HCT116 (cell line): ENCODE measurements at regions not wholly inside any gene's neighbourhood (a gene's known extent, or its start where the extent isn't known, plus 50 kb on each side); places are given as distances from the start of the nearest gene placed in this dataset.

ENCODE experiments used
- EZH2 ChIP-seq: fragments of 200-600 bp; sonication (generic); IDR thresholded peaks from 2 replicates; pipeline ENCODE4 v1.6.1; 2017; ENCODE audit warnings: antibody characterized with exemption, mixed run types
- MAX ChIP-seq: IDR thresholded peaks from 2 replicates; pipeline ENCODE4 v1.6.1; 2012
- POLR2A ChIP-seq: IDR thresholded peaks from 2 replicates; pipeline ENCODE4 v1.7.0; 2011; ENCODE audit warnings: borderline replicate concordance; ENCODE audit not compliant: insufficient read depth, insufficient read length; ENCODE audit errors: extremely low read depth
- POLR2AphosphoS5 ChIP-seq: IDR thresholded peaks from 2 replicates; pipeline ENCODE4 v1.6.1; 2011; ENCODE audit warnings: mild to moderate bottlenecking, low read depth, low read length, moderate library complexity
- RAD21 ChIP-seq: IDR thresholded peaks from 2 replicates; pipeline ENCODE4 v1.6.1; 2012; ENCODE audit warnings: low read depth, mild to moderate bottlenecking
- SP1 ChIP-seq: IDR thresholded peaks from 2 replicates; pipeline ENCODE4 v1.6.1; 2012; ENCODE audit warnings: low read depth
- YY1 ChIP-seq: IDR thresholded peaks from 2 replicates; pipeline ENCODE4 v1.6.1; 2011; ENCODE audit warnings: low read length, low read depth, moderate library complexity, mild to moderate bottlenecking; ENCODE audit not compliant: insufficient replicate concordance; ENCODE audit errors: extremely low read depth
- ZBTB33 ChIP-seq: IDR thresholded peaks from 2 replicates; pipeline ENCODE4 v1.6.1; 2011; ENCODE audit warnings: mild to moderate bottlenecking, low read length, moderate library complexity; ENCODE audit not compliant: insufficient replicate concordance; ENCODE audit errors: extremely low read depth
- ZNF274 ChIP-seq: fragments of 200-500 bp; sonication (Bioruptor generic); IDR thresholded peaks from 2 replicates; pipeline ENCODE4 v1.6.1; 2014; ENCODE audit warnings: mild to moderate bottlenecking, low read depth, low read length, inconsistent platforms
- TF ChIP-seq, protein P1 (sequence below): IDR thresholded peaks from 2 replicates; pipeline ENCODE4 v1.6.1; 2012
- TF ChIP-seq, protein P2 (sequence below), 3 experiments: fragments of 200-600 bp in 1 of 3; sonication (generic) in 1 of 3; IDR thresholded peaks in 2 of 3; conservative IDR thresholded peaks in 1 of 3; 2 replicates each; pipeline ENCODE4 v1.5.1; 2012 to 2017; ENCODE audit warnings: low read depth in 2 of 3, low read length in 2 of 3, antibody characterized with exemption in 1 of 3, borderline replicate concordance in 1 of 3, control low read depth in 1 of 3, mild to moderate bottlenecking in 1 of 3, mixed read lengths in 1 of 3, mixed run types in 1 of 3, moderate library complexity in 1 of 3; ENCODE audit not compliant: insufficient read depth in 1 of 3
- TF ChIP-seq, protein P3 (sequence below): IDR thresholded peaks from 2 replicates; pipeline ENCODE4 v1.6.1; 2012; ENCODE audit warnings: low read depth

- TF ChIP-seq, protein P1, sequence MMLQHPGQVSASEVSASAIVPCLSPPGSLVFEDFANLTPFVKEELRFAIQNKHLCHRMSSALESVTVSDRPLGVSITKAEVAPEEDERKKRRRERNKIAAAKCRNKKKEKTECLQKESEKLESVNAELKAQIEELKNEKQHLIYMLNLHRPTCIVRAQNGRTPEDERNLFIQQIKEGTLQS, result no peak
- TF ChIP-seq POLR2AphosphoS5, result no peak
- no peak for TF ChIP-seq EZH2
- TF ChIP-seq SP1, result no peak
- TF ChIP-seq, protein P2, sequence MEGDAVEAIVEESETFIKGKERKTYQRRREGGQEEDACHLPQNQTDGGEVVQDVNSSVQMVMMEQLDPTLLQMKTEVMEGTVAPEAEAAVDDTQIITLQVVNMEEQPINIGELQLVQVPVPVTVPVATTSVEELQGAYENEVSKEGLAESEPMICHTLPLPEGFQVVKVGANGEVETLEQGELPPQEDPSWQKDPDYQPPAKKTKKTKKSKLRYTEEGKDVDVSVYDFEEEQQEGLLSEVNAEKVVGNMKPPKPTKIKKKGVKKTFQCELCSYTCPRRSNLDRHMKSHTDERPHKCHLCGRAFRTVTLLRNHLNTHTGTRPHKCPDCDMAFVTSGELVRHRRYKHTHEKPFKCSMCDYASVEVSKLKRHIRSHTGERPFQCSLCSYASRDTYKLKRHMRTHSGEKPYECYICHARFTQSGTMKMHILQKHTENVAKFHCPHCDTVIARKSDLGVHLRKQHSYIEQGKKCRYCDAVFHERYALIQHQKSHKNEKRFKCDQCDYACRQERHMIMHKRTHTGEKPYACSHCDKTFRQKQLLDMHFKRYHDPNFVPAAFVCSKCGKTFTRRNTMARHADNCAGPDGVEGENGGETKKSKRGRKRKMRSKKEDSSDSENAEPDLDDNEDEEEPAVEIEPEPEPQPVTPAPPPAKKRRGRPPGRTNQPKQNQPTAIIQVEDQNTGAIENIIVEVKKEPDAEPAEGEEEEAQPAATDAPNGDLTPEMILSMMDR (IDR thresholded peaks at IDR 0.05 in 2 of 3, conservative IDR thresholded peaks at IDR 0.05 in 1 of 3; ENCODE audit: borderline replicate concordance in 1 of 3, insufficient read depth in 1 of 3, low read depth in 2 of 3, low read length in 2 of 3), result no peak
- TF ChIP-seq MAX, result no peak
- no peak for TF ChIP-seq RAD21
- TF ChIP-seq ZBTB33, result no peak
- TF ChIP-seq POLR2A, result no peak
- TF ChIP-seq, protein P3, sequence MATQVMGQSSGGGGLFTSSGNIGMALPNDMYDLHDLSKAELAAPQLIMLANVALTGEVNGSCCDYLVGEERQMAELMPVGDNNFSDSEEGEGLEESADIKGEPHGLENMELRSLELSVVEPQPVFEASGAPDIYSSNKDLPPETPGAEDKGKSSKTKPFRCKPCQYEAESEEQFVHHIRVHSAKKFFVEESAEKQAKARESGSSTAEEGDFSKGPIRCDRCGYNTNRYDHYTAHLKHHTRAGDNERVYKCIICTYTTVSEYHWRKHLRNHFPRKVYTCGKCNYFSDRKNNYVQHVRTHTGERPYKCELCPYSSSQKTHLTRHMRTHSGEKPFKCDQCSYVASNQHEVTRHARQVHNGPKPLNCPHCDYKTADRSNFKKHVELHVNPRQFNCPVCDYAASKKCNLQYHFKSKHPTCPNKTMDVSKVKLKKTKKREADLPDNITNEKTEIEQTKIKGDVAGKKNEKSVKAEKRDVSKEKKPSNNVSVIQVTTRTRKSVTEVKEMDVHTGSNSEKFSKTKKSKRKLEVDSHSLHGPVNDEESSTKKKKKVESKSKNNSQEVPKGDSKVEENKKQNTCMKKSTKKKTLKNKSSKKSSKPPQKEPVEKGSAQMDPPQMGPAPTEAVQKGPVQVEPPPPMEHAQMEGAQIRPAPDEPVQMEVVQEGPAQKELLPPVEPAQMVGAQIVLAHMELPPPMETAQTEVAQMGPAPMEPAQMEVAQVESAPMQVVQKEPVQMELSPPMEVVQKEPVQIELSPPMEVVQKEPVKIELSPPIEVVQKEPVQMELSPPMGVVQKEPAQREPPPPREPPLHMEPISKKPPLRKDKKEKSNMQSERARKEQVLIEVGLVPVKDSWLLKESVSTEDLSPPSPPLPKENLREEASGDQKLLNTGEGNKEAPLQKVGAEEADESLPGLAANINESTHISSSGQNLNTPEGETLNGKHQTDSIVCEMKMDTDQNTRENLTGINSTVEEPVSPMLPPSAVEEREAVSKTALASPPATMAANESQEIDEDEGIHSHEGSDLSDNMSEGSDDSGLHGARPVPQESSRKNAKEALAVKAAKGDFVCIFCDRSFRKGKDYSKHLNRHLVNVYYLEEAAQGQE, result no peak
- no peak for TF ChIP-seq ZNF274
- no peak for TF ChIP-seq YY1
Observed at GRCh38 chr4:18082236-18082635, 60.7 kb upstream of the LCORL start.
